DMS114 treated with DMSO at 0.1 percent for 48 hours (cell line): ENCODE measurements at regions not wholly inside any gene's neighbourhood (a gene's known extent, or its start where the extent isn't known, plus 50 kb on each side); places are given as distances from the start of the nearest gene placed in this dataset.
"Not testable (repeated sequence)": the region's sequence is repeated elsewhere in the genome, so short reads cannot be mapped to it uniquely, and the experiment has no call there.

ENCODE experiments used
- DNase-seq: peaks from one replicate; lab custom pipeline; 2025; ENCODE audit not compliant: unreplicated experiment; lab: John Stamatoyannopoulos, UW

DNA sequence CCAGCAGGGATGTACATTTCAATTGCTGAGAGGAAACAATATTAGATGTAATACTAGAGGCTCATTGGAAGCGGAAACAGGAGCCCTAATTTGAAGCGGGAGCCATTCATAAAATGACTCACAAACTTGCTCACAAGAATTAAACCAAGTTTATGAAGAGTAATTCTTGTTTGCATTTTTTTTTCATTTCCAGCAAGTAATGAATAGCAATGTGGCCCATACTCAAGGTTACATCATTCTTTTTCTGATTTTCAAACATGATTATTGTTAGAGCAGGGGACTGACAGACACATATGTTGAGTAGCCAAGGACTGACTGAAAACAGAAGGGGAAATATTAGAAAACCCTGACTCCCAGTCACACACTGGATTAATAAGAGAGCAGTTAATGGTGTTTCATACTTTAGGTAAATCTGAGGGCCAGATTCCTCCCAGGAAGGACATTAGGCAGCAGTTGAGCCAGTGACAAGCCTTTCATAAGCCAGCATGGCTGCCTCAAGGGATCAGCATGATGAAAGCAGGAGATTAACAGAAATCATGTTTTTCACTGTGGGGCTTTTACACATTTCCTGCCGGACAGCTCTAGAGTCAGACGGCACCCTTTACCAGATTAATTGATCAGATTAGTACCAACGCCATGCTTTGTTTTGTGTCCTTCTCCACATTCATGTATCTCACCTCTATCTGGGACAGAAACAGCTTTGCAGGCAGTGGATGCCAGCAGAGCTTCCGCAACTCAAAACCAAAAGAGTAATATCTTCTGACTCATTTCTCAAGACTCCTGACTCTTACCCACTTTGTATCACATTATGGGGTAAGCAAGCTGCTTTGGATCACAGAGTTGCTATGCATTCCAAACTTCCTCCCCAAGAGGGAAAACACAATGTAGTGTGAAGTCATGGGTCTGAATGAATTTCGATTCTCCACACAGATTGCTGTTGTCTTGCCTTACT lies 831.6 kb downstream of the KCNA4 start:
- DNase-seq = no peak

DNA sequence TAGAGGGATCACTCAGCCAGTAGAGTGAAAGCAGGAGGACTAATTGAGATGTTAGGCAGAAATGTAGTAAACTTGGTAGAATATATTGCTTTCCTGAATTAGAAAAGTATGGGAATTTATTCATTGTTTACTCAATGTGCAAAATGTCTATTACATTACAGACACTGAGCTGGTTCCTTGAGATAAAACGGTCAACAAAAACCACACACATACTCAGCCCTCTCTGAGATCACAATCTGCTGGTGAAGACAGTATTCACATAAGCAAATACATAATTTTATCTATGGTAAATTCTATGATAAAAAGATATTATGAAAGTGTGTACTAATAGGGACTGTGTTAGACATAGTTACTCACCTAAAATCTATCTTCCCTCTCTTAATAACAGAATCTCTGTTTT lies 833.5 kb downstream of the KCNA4 start:
- no peak for DNase-seq

- no peak for DNase-seq
Measured at GRCh38 chr11:29173660-29174062, 843.2 kb downstream of the KCNA4 start.

DNA sequence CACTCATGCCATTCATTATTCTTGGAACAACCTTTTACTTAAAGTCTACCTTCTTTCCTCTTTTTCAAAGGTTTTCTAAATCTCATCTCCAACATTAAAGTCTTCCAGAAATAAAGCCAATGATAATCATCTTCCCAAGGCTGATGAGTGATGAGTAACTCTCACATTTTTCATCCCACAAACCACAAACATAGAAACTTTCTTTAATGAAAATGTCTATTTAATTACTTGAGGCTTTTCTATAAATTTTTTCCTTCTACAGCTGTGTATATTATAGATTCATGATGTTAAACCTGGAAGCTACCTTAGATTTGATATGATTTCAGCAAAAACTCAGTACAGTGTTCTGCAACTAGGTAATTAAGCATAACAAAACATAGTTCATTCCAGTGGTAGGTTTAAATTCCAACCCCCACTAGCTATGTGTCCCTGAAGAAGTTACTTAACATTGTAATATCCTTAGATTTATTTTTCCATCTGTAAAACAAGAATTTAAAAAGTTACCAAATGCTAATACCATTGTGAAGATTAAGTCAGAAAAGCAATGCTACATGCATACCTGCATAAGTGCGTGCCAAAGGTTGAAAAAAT lies 845.4 kb downstream of the KCNA4 start:
- no peak for DNase-seq

DNA sequence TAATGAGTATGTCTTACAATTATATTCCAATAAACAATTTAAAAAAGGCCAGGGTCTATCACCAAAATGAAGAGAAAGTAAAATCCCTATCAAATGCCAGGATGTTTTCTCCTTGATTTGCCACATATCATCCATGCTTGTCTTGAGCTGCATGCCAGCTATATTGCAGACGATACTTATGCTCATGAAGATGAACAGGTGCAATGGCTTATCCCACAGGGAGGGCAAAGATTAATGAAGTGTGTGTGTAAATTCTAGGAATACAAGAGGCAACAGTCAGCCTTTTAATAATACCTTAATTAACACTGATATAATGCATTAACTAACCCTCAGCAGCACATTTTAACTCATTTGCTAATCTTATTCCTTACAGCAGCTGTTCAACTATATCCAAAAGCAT lies 850.5 kb downstream of the KCNA4 start:
- DNase-seq = no peak

DNA sequence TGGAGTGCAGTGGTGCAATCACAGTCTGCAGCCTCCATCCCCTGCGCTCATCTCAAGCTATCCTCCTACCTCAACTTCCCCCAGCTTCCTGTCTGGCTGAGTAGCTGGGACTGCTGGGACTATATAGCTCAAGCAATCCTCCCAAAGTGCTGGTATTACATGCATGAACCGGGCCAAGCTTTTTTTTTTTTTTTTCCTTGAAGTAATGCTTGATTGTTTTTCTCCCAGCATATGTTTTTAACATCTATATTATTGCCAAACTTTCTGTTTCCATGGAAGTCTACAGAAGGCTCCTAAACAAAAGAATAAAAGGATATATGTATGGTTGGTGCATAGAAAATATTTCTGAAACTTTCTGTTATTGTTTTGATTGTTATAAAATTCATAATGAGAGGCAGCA lies 853.6 kb downstream of the KCNA4 start:
- DNase-seq = no peak

- no peak for DNase-seq
Measured at GRCh38 chr11:29162491-29162890, 854.3 kb downstream of the KCNA4 start.

DNA sequence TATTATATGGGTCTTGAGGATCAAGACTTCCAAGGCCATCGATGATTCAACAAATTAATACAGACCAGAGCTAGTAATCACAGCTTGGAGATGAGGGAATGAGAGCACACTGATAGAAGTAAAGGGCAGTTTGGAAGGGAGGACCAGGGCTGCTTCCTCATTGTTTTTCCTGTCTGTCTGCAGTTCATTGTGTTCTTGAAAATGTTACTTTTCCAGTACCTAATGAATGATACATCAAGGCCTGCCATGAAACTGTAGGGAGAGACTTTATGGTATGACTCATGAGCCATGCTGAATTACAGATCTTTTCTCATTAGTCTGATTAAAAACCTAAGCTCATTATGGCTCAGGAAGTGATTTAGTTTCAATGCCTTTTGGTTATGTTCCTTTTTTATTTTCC lies 855.6 kb downstream of the KCNA4 start:
- no peak for DNase-seq

GRCh38 chr11:29159552-29160465 lies 857.0 kb downstream of the KCNA4 start:
- DNase-seq = peak; percentile 21

DNA sequence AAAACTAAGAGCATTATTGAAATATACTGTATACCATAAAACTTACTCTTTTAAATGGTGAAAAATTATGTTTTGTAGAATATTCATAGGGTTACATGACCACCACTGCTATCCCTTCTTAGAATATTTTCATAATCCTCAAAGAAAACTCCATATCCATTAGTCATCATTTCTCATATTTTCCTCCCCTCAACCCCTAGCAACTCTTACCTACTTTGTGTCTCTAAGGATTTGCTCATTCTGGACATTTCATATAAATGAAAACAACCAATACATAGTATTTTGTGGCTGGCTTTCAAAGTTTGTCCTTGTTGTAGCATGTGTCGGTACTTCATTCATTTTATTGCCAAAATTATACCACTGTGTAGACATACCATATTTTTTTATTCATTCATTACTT lies 863.8 kb downstream of the KCNA4 start:
- DNase-seq = no peak

DNA sequence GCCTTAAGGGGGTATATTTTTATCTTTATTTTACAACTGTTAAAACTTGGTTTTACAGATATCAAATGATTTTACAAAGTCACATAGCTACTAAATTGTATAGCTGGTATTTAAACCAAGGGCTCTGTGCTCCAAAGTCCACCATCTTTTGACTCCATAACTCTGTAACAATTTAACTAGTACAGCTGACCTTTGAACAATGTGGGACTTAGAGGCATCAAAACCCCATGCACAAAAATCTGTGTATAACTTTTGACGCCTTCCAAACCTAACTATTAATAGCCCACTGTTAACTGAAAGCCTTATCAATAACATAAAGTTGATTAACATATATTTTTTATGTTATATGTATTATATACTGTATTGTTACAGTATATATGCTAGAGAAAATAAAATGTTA lies 874.3 kb downstream of the KCNA4 start:
- DNase-seq = not testable (repeated sequence)

DNA sequence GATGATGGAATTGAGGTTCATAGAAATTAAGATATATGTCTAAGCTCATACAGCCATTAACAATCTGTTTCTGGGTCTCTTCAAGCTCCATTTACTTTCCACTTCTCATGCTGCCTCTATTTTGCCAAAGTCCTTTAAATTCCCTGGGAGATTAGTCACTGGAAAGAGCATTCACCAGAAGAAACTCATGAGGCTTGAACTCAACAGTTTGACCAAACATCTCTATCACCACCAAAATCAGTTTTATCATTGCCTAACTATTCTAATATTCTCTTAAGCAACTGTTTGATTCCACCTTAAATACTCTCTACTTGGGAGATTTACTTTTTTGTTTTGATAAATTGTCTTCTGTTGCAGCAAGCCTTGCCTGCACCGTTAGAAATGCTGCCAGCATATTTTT lies 881.3 kb downstream of the KCNA4 start:
- DNase-seq = no peak

DNA sequence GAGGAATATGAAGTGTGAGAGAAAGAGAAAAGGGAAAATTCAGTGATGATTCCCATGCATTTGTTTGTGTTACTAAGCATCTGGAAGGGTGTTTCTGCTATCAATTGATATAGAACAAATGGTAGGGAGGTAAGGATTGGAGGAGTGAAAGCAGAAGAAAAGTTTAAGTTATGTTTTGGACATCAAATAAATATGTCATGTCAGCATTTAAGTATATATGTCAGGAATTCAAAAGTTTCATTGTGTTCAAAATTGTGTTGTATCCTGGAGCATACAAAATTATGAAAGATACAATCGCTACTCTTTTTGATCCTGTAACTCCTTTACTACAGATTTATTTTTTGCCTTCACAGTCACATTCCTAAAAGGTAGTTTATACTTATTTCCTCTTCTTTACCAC lies 885.8 kb downstream of the KCNA4 start:
- no peak for DNase-seq

DNA sequence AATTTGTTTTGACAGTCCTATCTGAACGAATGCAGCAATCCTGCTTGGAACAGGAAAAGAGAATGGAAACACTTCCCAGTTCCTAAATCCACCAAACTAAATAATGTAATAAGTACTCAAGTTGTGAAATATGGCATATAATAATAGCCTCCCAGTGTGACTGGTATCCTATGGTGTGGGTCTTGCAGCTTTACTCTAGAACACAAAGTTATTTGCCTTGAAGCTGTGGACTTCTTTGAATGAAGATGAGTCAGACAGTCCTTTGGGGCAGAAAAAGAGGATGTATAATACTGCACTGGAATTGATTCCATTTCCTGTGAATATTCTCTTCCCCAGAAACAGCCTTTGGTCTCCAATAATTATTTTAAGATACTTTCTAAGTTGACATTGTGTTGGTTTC lies 887.0 kb downstream of the KCNA4 start:
- no peak for DNase-seq

DNA sequence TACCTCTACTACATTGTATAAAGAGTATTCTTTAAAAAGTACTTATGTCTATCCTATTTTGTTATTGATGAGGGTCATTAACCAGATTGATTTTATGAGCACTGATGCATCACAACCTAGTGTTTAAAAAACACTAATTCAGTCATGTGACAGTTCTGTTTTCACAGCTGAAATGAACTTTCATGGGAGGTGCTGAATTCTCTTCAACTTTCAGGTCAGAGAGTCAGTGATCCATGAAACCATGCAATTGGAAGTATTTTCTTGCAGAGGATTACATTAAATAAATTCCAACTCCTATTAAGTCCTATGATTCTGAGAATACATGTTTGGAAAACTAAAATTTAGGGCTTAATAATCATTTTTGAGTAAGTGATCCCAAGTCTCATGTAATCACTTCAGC lies 889.4 kb downstream of the KCNA4 start:
- DNase-seq = no peak

GRCh38 chr11:29125606-29126005 lies 891.2 kb downstream of the KCNA4 start:
- DNase-seq = no peak

- no peak for DNase-seq
Measured at GRCh38 chr11:29124470-29124869, 892.4 kb downstream of the KCNA4 start.

DNA sequence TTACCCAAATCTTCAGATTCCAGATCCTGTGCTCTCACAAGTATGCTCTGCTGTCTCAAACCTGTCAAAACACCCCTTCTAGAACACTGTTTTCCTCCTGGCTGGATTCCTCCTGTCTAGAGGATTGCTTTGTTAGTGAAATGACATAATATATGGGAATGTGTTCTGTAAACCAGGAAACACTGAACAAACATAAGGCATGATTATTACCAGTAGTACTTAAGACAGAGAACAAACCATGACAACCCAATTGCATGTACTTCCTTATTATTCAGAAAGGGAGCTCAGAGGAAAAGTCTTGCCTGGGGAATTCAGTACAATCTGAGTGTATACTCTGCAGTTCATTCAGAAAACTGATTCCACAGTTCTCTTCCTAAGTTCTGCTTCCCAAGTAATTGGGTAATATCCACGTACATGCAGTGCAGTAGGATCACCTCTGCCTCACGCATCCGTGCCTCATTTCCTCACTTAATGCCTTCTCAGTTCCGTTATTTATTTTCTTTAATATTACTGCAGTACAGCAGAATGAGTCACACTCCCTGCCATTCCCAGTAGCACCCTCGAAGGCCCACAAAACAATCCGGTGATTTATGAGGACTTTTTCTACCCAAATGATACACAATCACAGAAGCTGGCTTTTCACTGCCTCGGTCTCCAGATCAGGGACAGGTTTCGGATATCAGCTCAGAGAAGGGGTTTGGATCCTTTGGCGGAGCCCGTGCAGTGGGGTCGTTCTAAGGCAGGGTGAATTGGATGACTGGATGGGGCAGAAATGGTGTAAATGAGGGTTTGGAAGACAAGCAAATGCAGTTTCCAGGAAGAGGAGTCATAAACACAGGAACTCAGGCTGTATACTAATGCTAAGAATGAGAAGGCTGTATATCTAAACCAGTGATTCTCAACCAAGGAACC lies 896.9 kb downstream of the KCNA4 start:
- DNase-seq = no peak

DNA sequence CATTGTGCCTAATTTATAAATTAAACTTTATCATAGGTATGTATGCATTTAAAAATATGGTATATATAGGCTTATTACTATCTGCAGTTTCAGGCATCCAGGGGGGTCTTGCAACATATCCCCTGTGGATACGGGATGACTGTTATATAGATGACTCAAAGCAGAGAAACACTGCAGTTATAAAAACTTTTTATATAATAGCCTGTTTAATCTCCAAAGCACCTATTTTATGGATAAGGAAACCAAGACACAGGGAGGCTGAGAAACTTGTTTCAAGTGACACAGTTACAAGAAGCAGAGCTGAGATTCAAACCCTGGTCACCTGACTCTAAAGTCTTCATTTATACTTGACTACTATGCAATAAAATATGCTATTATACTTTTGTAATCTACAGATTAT lies 897.7 kb downstream of the KCNA4 start:
- DNase-seq = no peak

GRCh38 chr11:29100967-29101366 lies 915.9 kb downstream of the KCNA4 start:
- no peak for DNase-seq

DNA sequence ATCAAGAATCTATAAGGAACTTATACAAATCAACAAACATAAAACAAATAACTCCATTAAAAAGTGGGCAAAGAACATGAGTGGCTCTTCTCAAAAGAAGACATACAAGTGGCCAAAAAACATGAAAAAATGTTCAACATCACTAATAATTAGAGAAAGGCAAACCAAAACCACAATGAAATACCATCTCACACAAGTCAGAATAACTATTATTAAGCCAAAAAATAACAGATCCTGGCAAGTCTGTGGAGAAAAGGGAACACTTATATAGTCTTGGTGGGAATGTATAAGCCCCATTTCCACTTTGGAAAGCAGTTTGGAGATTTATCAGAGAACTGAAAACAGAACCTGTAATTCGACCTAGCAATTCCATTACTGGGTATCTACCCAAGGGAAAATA lies 921.0 kb downstream of the KCNA4 start:
- DNase-seq = no peak
